ENCODE measurements at regions not wholly inside any gene's neighbourhood (a gene's known extent, or its start where the extent isn't known, plus 50 kb on each side); places are given as distances from the start of the nearest gene placed in this dataset.

DNA sequence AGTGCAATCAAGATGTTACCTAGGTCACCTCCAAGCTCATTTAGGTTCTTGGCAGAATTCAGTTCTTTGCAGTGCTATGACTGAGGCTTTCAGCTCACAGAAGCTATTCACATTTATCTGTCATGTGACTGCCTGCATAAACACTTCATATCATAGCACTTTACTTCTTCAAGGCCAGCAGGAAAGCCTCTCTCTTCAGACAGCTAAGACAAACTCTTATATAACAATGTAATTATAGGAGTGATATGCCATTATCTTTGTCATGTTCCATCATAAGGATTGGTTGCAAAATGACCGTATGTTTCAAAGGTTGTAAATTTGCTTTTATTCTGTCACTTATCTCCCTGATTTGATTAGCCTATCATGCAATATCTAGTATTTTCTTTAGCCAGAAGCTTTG lies 78.8 kb upstream of the TMEM196 start:
- H3K4me1 ChIP-seq (ENCODE audit: insufficient read depth, low read length, poor library complexity, severe bottlenecking): no peaks in the 10 kb centered on the region
- H3K4me3 ChIP-seq (ENCODE audit: low read depth, low read length, poor library complexity, severe bottlenecking): no peak overlapping the region
- H3K9me3 ChIP-seq (ENCODE audit: low read depth, low read length, poor library complexity, severe bottlenecking): no peaks in the 10 kb centered on the region
- CTCF ChIA-PET: no interaction called here
- no peak overlapping the region for H3K27ac ChIP-seq (ENCODE audit: low read depth, low read length, poor library complexity, severe bottlenecking)
- intact Hi-C loops (cut with micrococcal nuclease; ENCODE audit: unreplicated experiment): no loop called here
- H3K36me3 ChIP-seq (ENCODE audit: insufficient read depth, low read length, poor library complexity, severe bottlenecking): no peaks in the 10 kb centered on the region
- POLR2A ChIA-PET (ENCODE audit: low non-redundant PET): no interaction called here
- DNase-seq (ENCODE audit: low spot score): no peak
- no peak for TF ChIP-seq EZH2 (IDR thresholded peaks at IDR 0.05; ENCODE audit: borderline replicate concordance, low read depth, low read length, poor library complexity, severe bottlenecking)
- no TSS peak for BruUV-seq (replicated peaks)
- H3K27me3 ChIP-seq (replicated peaks; ENCODE audit: insufficient read depth, low read depth, low read length, poor library complexity): no peaks in the 10 kb centered on the region

DNA sequence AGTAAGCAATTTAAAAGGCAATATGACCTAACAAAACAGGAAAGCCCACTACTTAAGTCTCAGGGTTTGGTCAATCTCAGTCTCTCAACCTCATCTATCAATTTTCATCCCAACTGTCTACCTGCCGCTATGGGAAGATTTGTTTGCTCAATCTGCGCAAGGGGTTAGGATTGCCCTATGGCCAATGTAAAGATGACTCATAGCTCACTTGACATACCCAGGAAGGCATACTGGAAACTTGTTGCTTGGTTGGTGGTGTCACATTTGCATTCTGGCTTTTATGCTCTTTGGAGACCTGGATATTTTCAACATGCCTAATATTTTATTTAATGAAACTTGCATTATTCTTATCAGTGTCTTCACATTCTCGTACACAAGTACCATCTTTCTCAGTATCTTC lies 78.1 kb upstream of the TMEM196 start:
- intact Hi-C loops (cut with micrococcal nuclease; ENCODE audit: unreplicated experiment): no loop called here
- no peak overlapping the region for H3K4me3 ChIP-seq (ENCODE audit: low read depth, low read length, poor library complexity, severe bottlenecking)
- H3K27me3 ChIP-seq (replicated peaks; ENCODE audit: insufficient read depth, low read depth, low read length, poor library complexity): no peaks in the 10 kb centered on the region
- BruUV-seq (replicated peaks): no TSS peak
- no peaks in the 10 kb centered on the region for H3K9me3 ChIP-seq (ENCODE audit: low read depth, low read length, poor library complexity, severe bottlenecking)
- CTCF ChIA-PET: no interaction called here
- H3K27ac ChIP-seq (ENCODE audit: low read depth, low read length, poor library complexity, severe bottlenecking): no peak overlapping the region
- no peaks in the 10 kb centered on the region for H3K4me1 ChIP-seq (ENCODE audit: insufficient read depth, low read length, poor library complexity, severe bottlenecking)
- no peak for TF ChIP-seq EZH2 (IDR thresholded peaks at IDR 0.05; ENCODE audit: borderline replicate concordance, low read depth, low read length, poor library complexity, severe bottlenecking)
- POLR2A ChIA-PET (ENCODE audit: low non-redundant PET): no interaction called here
- no peaks in the 10 kb centered on the region for H3K36me3 ChIP-seq (ENCODE audit: insufficient read depth, low read length, poor library complexity, severe bottlenecking)
- no peak for DNase-seq (ENCODE audit: low spot score)

DNA sequence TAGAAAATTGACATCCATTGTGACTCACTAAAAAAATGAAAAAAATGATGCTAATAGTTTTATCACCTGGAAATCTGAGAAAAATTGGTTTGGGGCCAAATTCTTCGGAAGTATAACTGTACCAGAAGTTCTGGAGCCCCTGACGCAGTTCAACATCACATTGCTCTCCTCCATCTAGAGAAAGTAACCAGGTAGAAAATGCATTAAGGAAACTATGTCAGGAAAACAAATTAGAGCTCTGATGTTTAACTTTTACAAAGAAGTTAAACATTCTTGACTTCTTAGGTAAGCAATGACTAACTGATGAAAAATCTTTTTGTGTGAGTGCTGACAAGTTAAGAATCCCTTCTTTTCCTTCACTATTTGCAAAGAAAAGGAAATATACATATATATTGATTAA lies 61.1 kb upstream of the TMEM196 start:
- Histone ChIP-seq H3K9me3 (ENCODE audit: low read depth, low read length, poor library complexity, severe bottlenecking) (no peaks in the 10 kb centered on the region), H3K4me1 (ENCODE audit: insufficient read depth, low read length, poor library complexity, severe bottlenecking) (no peaks in the 10 kb centered on the region), H3K27ac (ENCODE audit: low read depth, low read length, poor library complexity, severe bottlenecking) (no peak overlapping the region), H3K4me3 (ENCODE audit: low read depth, low read length, poor library complexity, severe bottlenecking) (no peak overlapping the region), H3K27me3 (replicated peaks; ENCODE audit: insufficient read depth, low read depth, low read length, poor library complexity) (peaks cover 5% of the 10 kb centered on the region), H3K36me3 (ENCODE audit: insufficient read depth, low read length, poor library complexity, severe bottlenecking) (no peaks in the 10 kb centered on the region)
- POLR2A ChIA-PET (ENCODE audit: low non-redundant PET): no interaction called here
- BruUV-seq (replicated peaks): no TSS peak
- TF ChIP-seq, protein P1, sequence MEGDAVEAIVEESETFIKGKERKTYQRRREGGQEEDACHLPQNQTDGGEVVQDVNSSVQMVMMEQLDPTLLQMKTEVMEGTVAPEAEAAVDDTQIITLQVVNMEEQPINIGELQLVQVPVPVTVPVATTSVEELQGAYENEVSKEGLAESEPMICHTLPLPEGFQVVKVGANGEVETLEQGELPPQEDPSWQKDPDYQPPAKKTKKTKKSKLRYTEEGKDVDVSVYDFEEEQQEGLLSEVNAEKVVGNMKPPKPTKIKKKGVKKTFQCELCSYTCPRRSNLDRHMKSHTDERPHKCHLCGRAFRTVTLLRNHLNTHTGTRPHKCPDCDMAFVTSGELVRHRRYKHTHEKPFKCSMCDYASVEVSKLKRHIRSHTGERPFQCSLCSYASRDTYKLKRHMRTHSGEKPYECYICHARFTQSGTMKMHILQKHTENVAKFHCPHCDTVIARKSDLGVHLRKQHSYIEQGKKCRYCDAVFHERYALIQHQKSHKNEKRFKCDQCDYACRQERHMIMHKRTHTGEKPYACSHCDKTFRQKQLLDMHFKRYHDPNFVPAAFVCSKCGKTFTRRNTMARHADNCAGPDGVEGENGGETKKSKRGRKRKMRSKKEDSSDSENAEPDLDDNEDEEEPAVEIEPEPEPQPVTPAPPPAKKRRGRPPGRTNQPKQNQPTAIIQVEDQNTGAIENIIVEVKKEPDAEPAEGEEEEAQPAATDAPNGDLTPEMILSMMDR (conservative IDR thresholded peaks at IDR 0.05; ENCODE audit: low read depth, low read length): no peak
- CTCF ChIA-PET: no interaction called here
- no peak for DNase-seq (ENCODE audit: low spot score)
- intact Hi-C loops (cut with micrococcal nuclease; ENCODE audit: unreplicated experiment): no loop called here

DNA sequence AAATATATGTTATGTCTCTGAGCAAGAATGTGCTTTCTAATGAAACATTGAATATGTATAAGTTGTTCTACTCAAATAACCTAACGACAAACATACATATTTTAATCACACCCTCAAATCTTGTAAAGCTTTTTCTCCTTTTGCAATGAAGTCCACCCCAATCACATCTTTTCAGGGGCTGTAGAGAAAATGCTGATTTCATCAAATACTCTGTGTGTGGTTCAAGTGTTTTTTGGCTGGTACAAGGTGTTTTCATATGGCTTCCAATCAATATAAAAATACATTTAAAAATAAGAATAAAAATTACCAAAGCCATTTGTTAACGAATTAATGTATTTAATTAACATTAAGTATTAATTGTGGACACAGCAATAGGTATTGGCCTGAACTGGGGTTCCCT lies 57.2 kb upstream of the TMEM196 start:
- Histone ChIP-seq H3K27me3 (replicated peaks; ENCODE audit: insufficient read depth, low read depth, low read length, poor library complexity) (peaks cover 5% of the 10 kb centered on the region), H3K9me3 (ENCODE audit: low read depth, low read length, poor library complexity, severe bottlenecking) (no peaks in the 10 kb centered on the region), H3K27ac (ENCODE audit: low read depth, low read length, poor library complexity, severe bottlenecking) (no peak overlapping the region), H3K4me1 (ENCODE audit: insufficient read depth, low read length, poor library complexity, severe bottlenecking) (no peaks in the 10 kb centered on the region), H3K36me3 (ENCODE audit: insufficient read depth, low read length, poor library complexity, severe bottlenecking) (no peaks in the 10 kb centered on the region), H3K4me3 (ENCODE audit: low read depth, low read length, poor library complexity, severe bottlenecking) (no peak overlapping the region)
- intact Hi-C loops (cut with micrococcal nuclease; ENCODE audit: unreplicated experiment): no loop called here
- DNase-seq (ENCODE audit: low spot score): no peak
- ChIA-PET POLR2A (ENCODE audit: low non-redundant PET) (no interaction called here), CTCF (no interaction called here)
- TF ChIP-seq EZH2 (IDR thresholded peaks at IDR 0.05; ENCODE audit: borderline replicate concordance, low read depth, low read length, poor library complexity, severe bottlenecking): no peak
- TF ChIP-seq, protein P1 (conservative IDR thresholded peaks at IDR 0.05; ENCODE audit: low read depth, low read length): no peak
- BruUV-seq (replicated peaks): no TSS peak
